ENCODE measurements at regions not wholly inside any gene's neighbourhood (a gene's known extent, or its start where the extent isn't known, plus 50 kb on each side); places are given as distances from the start of the nearest gene placed in this dataset.

DNA sequence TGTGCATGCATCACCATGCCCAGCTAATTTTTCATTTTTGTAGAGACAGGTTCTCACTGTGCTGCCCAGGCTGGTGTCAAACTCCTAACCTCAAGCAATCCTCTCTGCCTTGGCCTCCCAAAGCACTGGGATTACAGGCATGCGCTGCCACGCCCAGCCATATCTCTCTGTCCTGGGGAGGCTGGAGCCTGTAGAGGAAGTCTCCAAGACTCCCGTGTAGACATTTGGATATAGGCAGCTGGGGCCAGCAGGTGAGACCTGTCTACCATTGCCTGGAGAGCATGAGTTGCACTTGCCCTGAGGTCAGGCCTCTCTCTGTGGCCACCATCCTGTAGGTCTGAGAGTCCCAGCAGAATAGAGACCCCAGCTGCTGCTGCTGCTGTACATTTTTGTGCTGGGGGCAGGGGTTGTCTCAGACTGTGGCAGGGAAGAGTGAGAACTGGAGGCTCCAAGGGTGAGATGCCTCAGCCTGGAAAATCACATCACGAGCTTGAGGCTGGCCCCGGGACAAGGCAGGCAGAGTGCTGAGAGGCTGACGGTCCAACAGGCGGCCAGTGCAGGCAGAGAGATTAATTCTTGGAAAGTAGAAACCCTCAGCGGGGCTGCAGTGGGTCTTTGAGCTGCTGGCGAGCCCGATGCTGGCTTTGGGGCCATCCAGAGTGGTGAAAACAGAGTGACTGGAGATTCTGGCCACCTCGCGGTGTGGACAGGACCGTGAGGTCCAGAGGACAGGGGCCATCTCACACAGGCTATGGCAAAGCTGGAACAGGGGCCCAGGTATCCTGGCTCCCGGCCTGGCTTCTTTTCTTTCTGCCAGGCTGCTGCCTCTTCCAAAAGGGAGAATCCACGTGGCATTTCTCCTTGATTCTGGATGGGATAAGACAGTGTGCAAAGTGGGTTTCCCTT is 60.9 kb downstream of the TMEM270 start:
- TF ChIP-seq, protein P1, sequence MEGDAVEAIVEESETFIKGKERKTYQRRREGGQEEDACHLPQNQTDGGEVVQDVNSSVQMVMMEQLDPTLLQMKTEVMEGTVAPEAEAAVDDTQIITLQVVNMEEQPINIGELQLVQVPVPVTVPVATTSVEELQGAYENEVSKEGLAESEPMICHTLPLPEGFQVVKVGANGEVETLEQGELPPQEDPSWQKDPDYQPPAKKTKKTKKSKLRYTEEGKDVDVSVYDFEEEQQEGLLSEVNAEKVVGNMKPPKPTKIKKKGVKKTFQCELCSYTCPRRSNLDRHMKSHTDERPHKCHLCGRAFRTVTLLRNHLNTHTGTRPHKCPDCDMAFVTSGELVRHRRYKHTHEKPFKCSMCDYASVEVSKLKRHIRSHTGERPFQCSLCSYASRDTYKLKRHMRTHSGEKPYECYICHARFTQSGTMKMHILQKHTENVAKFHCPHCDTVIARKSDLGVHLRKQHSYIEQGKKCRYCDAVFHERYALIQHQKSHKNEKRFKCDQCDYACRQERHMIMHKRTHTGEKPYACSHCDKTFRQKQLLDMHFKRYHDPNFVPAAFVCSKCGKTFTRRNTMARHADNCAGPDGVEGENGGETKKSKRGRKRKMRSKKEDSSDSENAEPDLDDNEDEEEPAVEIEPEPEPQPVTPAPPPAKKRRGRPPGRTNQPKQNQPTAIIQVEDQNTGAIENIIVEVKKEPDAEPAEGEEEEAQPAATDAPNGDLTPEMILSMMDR (IDR thresholded peaks at IDR 0.05): no peak
- no peak for TF ChIP-seq ZFX (IDR thresholded peaks at IDR 0.05; ENCODE audit: borderline replicate concordance)

Measured in 22Rv1 (cell line).